Activated naive CD4-positive, alpha-beta T cell treated with anti-CD3 and anti-CD28 coated beads, Interleukin-2, amount 50 U/mL, for 72 hours (primary cell): ENCODE measurements at regions not wholly inside any gene's neighbourhood (a gene's known extent, or its start where the extent isn't known, plus 50 kb on each side); places are given as distances from the start of the nearest gene placed in this dataset.
"Not testable (repeated sequence)": the region's sequence is repeated elsewhere in the genome, so short reads cannot be mapped to it uniquely, and the experiment has no call there.

Experiments used
- ATAC-seq, 2 donors: fragments of 150-1000 bp; cut with Tn5 transposase; 2 replicates each; pipeline ENCODE4 v1.10.0; 2021; ENCODE audit warnings: mild to moderate bottlenecking in 2 of 2, moderate library complexity in 2 of 2
- DNase-seq, 2 donors: peaks; one replicate each; pipeline ENCODE4 v3.0.0; 2021 to 2022; ENCODE audit warnings: low spot score in 2 of 2
- H3K27ac Mint-ChIP-seq, 2 donors: one replicate each; pipeline ENCODE4 v1.8.0; 2022; ENCODE audit warnings: mild to moderate bottlenecking in 2 of 2, mixed read lengths in 2 of 2
- H3K36me3 Mint-ChIP-seq, 2 donors: one replicate each; pipeline ENCODE4 v1.8.0; 2022; ENCODE audit warnings: mixed read lengths in 2 of 2
- H3K9me3 Mint-ChIP-seq, 2 donors: one replicate each; pipeline ENCODE4 v1.8.0; 2022; ENCODE audit warnings: mixed read lengths in 2 of 2

DNA sequence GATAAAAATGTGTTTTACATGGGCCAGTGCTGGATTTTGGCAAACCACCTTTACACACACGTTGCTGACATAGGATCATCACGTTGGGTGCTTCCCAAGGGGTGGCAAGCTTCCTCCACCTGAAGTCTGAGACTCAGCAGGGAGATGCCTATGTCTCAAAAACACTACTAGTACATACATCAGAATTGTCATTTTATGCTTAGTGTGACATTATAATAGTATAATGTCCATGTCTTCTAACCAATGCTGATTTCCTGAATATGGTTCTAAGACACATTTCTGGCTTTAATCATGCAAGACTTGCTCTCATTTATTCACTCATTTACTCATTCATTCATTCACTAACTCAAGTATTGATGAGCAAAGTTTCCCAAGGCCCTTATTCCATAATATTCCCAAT, 322.3 kb downstream of the LNPK start:
- DNase-seq = no peak
- Mint-ChIP-seq H3K36me3 (no peaks in the 10 kb centered on the region), H3K9me3 (no peaks in the 10 kb centered on the region), H3K27ac (no peak overlapping the region)
- no peak for ATAC-seq

DNA sequence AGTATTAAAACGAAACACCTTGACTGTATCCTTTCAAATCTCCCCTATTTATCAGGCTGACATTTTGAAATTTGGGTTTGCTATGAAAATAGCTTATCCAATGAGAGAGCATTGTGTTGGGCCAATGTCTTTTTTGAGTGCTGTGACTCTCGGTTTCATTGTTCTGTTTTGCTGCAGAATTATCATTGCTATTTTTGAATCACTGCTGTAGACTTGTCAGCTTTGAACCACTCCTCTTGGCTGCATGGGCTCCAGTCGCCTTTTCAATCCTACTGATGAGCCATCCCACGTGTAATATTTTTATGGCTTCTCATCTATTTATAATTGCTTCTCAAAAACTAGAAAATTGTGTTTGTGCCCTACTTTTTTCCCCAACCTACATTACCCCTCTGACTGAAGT, 322.8 kb downstream of the LNPK start:
- Mint-ChIP-seq H3K27ac (no peak overlapping the region), H3K36me3 (no peaks in the 10 kb centered on the region), H3K9me3 (peaks cover 0 to 2% of the 10 kb centered on the region in 2 donors)
- DNase-seq (no peak), ATAC-seq (no peak)

DNA sequence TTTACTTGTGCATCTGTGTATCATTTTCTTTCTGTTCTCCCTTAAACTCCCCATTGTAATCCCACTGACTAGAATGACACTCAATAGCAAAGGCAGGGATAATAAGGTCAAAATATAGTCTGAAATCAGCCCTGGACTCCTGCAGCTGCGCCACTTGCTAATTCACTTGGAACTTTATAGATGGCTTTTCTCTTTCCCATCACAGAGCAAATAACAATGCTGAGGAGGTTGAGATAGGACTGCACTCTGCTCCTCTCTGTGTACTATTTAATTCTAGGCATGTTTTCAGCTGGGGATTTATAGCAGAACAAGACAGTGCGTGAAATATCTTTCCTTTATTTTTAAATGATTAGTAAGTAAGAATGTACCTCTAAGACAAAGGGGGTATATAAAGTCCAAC, 324.2 kb downstream of the LNPK start:
- DNase-seq (no peak), ATAC-seq (no peak)
- Mint-ChIP-seq H3K27ac (no peak overlapping the region), H3K9me3 (peaks cover 0 to 6% of the 10 kb centered on the region in 2 donors), H3K36me3 (no peaks in the 10 kb centered on the region)

DNA sequence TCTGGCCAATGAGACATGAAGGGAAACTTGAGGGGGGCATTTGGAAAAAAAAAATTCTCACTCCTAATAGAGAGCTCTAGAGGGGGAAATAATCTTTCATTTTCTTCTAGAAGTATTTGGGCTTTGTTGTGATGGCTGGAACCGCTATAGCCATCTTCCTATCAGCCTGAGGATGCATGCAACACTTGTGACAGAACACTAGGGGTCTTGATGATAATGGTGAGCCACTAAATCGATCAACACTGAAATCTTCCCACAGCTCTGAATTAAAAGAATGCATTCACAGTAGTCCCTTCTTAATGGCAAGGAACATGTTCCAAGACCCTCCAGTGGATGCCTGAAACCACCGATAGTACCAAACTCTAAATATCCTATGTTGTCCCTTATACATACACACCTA, 325.3 kb downstream of the LNPK start:
- Mint-ChIP-seq H3K9me3 (peaks cover 0 to 6% of the 10 kb centered on the region in 2 donors), H3K27ac (no peak overlapping the region), H3K36me3 (no peaks in the 10 kb centered on the region)
- DNase-seq = no peak
- ATAC-seq = no peak

DNA sequence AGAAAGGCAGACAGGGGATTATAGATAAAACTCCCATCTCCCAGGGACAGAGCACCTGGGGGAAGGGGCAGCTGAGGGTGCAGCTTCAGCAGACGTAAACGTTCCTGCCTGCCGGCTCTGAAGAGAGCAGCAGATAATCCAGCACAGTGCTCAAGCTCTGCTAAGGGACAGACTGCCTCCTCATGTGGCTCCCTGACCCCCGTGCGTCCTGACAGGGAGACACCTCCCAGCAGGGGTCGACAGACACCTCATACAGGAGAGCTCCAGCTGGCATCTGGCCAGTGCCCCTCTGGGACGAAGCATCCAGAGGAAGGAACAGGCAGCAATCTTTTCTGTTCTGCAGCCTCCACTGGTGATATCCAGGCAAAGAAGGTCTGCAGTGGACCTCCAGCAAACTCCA, 333.3 kb downstream of the LNPK start:
- not testable (repeated sequence) for DNase-seq, H3K27ac Mint-ChIP-seq, ATAC-seq, H3K9me3 Mint-ChIP-seq, H3K36me3 Mint-ChIP-seq

DNA sequence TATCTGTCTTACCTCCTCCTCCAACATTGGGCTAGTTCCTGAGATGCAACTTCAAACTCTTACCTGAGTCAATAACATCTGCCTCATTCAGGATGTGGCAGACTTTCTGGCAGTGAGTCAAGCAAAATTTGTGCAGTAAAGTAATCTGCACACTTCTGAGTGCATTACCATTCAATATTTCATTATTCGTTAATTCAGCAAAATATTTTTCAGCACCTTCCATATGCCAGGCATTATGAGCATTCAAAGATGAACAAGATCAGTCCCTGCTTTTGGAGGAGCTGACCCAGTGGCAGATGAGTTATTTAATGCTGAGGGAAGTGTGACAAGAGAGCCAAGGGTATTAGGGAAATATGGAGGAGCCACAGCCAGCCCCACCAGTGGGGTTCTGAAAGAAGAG, 339.7 kb downstream of the LNPK start:
- ATAC-seq (no peak), DNase-seq (no peak)
- Mint-ChIP-seq H3K9me3 (no peaks in the 10 kb centered on the region), H3K36me3 (no peaks in the 10 kb centered on the region), H3K27ac (no peak overlapping the region)

DNA sequence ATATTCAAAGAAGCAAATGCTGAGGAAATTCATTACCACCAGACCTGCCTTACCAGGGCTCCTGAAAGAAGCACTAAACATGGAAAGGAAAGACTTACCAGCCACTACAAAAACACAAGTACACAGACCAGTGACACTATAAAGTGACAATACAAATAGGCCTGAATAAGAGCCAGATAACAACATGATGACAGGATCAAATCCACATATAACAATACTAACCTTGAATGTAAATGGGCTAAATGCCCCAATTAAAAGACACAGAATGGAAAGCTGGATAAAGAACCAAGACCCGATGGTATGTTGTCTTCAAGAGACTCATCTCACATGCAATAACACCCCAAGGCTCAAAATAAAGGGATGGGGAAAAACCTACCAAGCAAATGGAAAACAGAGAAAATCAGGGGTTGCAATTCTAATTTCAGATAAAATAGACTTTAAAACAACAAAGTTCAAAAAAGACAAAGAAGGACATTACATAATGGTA, 353.4 kb downstream of the LNPK start:
- Mint-ChIP-seq H3K9me3 (no peaks in the 10 kb centered on the region), H3K27ac (no peak overlapping the region), H3K36me3 (no peaks in the 10 kb centered on the region)
- DNase-seq = no peak
- ATAC-seq = no peak

DNA sequence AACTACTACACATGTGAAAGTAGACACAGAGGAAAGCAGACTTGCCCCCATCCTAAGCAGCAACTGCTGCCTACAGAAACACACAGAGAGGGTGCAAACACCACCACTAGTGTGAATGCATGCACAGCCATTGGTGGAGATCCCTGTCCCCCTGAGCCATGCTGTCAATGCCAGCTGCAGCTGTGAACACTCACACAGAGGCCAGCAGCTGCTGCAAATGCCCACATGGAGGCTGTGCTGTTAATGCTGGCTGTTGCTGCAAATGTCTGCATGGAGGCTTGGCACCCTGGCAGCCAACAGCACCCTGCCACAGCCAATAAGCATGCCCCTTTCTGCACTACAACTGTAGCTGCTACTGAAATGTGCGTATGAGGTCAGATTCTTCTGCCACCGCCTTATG, 355.0 kb downstream of the LNPK start:
- DNase-seq (no peak), ATAC-seq (no peak)
- no peaks in the 10 kb centered on the region for H3K36me3 Mint-ChIP-seq
- no peak overlapping the region for H3K27ac Mint-ChIP-seq
- H3K9me3 Mint-ChIP-seq = no peaks in the 10 kb centered on the region

DNA sequence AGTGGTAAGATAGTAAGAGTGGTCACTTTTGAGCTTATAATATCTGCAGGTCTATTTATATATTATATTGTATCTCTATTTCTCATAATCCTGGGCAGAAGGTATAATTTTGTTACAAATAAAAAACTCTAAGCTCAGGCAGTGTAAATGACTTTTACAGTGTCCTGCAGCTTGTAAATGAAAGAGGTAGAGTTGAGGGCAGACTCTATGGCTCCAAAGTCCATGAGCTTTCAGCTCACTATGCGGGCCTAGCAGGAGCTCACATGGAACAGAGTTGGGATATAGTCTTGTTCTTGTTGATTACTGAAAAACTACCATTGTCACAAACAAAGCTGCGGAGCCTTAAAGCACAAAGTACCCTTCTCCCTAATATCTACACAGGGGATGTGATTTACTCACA, 361.4 kb downstream of the LNPK start:
- no peak overlapping the region for H3K27ac Mint-ChIP-seq
- H3K36me3 Mint-ChIP-seq = no peaks in the 10 kb centered on the region
- ATAC-seq (no peak), DNase-seq (no peak)
- no peaks in the 10 kb centered on the region for H3K9me3 Mint-ChIP-seq

DNA sequence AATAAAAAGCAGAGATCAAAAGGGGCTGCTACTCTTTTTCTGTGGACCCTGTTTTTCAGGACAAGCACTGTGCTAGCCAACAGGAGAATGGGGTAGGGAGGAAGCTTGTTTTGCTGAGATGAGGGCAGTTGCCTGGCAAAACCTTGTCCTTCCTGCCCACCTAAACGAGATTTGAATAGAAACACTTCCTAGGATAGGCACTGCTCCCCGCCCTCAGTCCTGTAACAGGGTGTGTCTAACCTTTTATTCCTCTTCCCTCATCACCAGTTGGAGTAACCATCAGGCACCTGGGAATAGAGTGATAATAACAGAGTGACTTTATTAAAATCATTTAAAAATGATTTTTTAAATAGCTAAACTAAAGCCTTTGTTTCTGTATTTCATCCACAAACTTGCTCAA, 368.8 kb downstream of the LNPK start:
- DNase-seq = no peak
- no peak for ATAC-seq
- Mint-ChIP-seq H3K36me3 (no peaks in the 10 kb centered on the region), H3K27ac (no peak overlapping the region), H3K9me3 (no peaks in the 10 kb centered on the region)

DNA sequence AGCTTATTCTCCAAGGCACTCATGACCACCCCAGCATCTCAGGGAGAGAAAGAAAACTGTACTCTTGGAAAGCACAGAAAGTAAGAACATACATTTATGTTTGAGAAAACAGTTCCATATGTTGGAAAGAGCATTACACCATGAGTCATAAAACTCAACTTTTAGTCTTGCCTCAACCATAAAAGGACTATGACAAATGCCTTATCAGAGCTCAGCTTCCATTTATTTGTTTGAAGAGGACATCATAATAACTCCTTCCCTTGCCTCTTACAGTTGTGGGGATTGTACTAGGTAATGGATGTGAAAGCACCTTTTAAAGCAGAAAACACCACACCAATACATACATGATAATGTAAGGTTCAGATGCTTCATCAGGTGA, 370.8 kb downstream of the LNPK start:
- Mint-ChIP-seq H3K36me3 (no peaks in the 10 kb centered on the region), H3K27ac (no peak overlapping the region), H3K9me3 (no peaks in the 10 kb centered on the region)
- ATAC-seq = no peak
- DNase-seq = no peak

DNA sequence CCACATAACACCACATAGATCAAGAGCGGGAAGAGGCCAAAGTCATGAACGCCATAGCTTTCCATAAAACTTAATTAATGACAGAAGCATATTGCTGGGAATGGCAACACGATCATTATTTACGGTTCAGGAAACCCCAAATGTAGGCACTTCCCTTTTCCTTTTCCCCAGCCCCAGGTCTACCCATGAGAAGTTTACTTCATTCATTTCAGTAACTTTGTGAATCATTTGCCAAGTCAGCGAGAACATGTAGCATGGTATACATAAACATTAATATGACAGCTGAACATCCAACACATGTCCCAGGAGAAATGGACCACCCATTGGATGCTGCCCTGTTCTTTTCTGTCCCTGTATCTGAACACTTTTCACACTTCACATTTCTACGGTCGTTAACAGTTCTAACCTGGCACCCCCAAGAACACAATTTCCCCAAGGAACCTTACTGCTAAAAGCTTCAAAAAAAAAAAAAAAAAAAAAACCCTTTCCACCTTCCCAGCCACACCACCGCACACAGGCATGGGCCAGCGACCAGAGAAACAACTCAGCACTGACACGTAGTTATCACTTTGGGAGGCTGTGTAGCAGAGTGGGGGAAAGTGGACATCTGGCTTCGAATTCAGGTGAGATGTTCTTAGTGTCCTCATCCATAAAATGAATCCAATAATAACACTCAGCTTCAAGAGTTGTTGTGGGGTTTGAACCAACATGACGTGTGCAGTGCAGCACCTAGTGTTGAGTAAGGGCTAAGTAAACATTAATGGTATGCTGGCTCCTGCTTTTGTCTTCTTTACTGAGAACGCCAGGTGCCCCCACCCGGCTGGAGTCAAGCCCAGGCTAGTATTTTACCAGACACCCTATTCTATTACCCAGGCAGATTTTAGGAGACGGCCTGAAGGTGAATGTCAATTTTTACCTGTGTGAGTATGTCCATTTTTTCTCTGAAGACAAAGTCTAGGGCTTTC, 371.5 kb downstream of the LNPK start:
- no peaks in the 10 kb centered on the region for H3K9me3 Mint-ChIP-seq
- ATAC-seq = no peak
- no peaks in the 10 kb centered on the region for H3K36me3 Mint-ChIP-seq
- H3K27ac Mint-ChIP-seq = no peak overlapping the region
- DNase-seq = no peak

DNA sequence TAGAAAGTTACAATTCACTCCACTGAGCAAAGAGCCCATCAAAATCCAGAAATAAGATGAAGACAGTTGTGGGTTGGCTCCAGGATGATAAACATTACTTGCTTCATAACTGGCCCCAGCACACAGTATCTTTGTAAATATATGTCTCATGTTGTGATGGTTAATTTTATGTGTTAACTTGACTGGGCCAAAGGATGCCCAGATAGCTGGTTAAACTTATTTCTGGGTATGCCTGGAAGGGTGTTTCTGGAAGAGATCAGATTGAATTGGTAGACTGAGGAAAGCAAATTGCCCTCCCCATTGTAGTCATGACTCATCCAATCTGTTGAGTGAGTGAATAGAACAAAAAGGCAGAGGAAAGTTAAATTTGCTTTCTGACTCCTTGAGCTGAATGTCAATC, 373.8 kb downstream of the LNPK start:
- no peaks in the 10 kb centered on the region for H3K36me3 Mint-ChIP-seq
- H3K27ac Mint-ChIP-seq = no peak overlapping the region
- ATAC-seq = no peak
- no peak for DNase-seq
- peaks cover 0 to 3% of the 10 kb centered on the region in 2 donors for H3K9me3 Mint-ChIP-seq

DNA sequence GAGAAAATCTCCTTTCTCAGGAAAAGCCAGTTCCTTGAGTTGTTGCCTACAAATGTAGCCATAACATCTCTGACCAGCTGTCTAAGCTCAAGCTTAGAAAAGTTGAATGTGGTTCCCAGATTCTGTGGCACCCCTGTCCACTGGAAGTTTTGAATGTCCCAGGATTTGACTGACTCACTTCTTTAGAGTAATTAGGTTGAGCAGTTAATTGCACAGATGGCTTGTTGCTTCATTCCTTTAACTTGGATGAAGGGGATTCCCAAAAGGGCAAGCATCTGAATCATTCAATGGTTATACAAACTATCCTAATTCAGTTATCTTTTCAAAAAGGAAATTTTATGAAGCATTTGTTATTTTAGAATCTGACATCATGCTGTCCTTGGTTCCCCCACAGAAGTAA, 374.7 kb downstream of the LNPK start:
- Mint-ChIP-seq H3K9me3 (peaks cover 0 to 3% of the 10 kb centered on the region in 2 donors), H3K36me3 (no peaks in the 10 kb centered on the region), H3K27ac (no peak overlapping the region)
- ATAC-seq (no peak), DNase-seq (no peak)

DNA sequence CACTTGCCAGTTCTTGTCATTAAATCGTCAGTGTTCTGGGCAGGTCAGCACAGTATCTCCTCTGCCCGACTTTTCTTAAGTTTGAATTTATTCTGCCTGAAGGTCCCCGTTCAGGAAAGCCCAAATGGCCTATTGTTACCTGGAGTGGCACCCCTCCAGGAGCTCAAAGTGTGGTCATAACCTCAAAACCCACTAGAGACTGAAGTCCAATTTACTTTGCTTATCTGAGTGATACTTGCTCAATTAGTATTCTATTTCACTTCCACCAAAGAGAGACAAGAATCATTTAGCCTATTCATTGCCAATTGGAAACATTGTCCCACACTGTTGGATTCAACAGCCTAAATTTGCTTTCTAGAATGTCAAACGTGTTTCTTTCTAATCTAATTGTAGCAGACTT, 375.3 kb downstream of the LNPK start:
- Mint-ChIP-seq H3K27ac (no peak overlapping the region), H3K36me3 (no peaks in the 10 kb centered on the region), H3K9me3 (peaks cover 0 to 3% of the 10 kb centered on the region in 2 donors)
- no peak for DNase-seq
- no peak for ATAC-seq

DNA sequence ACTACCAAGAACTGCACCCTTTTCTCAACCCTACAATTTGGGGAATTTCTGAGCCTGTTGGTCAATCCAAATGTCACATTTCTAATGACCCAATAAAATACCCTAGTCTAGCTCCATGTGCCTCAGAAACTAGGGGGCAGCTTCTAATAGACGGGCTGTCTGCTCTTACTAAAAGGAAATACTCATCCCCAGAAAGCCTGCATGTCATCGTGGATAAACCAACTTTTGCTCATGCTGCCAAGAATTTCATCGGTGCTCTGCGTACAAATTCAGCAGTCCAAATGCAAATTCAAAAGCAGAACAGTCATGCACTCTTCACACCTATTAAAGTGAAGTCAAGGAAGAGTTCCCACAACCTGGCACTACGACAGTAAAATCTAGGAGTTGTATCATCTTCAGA, 377.3 kb downstream of the LNPK start:
- Mint-ChIP-seq H3K36me3 (no peaks in the 10 kb centered on the region), H3K9me3 (peaks cover 5 to 7% of the 10 kb centered on the region in 2 donors), H3K27ac (no peak overlapping the region)
- DNase-seq = no peak
- ATAC-seq = no peak

DNA sequence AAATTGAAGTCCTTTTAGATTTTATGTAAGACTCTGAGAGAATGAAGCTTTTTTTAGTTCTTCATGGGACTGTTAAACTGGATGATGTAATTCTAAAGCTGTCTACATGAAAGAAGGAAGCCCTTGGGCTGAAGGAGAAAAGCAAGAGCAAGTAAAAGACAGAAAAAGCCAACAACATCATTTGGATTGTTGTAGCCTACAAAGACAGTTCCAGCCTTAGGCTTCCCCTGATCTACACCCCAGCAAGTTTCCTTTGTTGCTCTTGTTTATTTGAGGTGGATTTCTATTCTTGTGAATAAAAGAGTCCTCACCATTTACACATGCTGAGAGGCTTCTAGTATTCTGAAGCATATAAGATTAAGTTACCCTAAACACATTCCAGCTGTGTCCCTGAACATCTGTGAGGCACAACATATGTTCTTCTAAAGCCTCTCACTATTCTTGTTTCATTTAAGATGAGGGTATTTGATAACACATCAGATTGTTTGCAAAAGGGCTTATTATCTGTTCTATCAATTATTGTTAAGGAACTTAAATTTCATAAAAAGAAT, 377.8 kb downstream of the LNPK start:
- Mint-ChIP-seq H3K36me3 (no peaks in the 10 kb centered on the region), H3K27ac (no peak overlapping the region), H3K9me3 (peaks cover 5 to 7% of the 10 kb centered on the region in 2 donors)
- ATAC-seq (no peak), DNase-seq (no peak)

DNA sequence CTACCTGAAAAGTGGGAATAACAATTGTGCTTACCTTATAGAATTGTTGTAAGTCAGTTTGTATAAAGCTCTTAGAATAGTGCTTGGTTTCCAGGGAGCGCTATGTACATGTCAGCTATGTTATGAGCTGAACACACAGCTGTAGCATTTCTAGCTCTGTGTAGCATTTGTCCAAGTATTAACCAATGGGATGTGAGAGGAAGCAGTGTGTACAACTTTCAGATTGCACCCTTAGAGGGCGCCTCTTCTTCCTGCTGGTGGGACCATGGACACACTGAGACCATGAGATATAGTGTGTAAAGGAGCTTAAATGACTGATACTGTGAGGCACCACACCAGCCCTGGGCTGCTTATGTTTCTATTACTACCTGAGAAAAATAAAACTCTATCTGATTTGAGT, 380.2 kb downstream of the LNPK start:
- H3K9me3 Mint-ChIP-seq = peaks cover 7 to 10% of the 10 kb centered on the region in 2 donors
- DNase-seq (no peak), ATAC-seq (no peak)
- no peaks in the 10 kb centered on the region for H3K36me3 Mint-ChIP-seq
- H3K27ac Mint-ChIP-seq = no peak overlapping the region
